MCF 10A (cell line): ENCODE measurements at regions not wholly inside any gene's neighbourhood (a gene's known extent, or its start where the extent isn't known, plus 50 kb on each side); places are given as distances from the start of the nearest gene placed in this dataset.

Experiments used
- BruUV-seq: library from RNA; stranded (reverse); fragments of 400-500 nt; replicated peaks from 2 replicates; lab custom pipeline; 2021; lab: Mats Ljungman, UMichigan
- CTCF ChIA-PET: fragments of 300-600 bp; sonication (Branson Sonifier 250); formaldehyde crosslinking; extraction: SDS; loops from one replicate; lab custom pipeline; 2021; ENCODE audit warnings: antibody characterized with exemption, inconsistent platforms; lab: Yijun Ruan, JAX
- POLR2A ChIA-PET: fragments of 300-600, 350-650 bp; sonication (Branson Sonifier 250); formaldehyde crosslinking; extraction: SDS; loops from one replicate; lab custom pipeline; 2020; ENCODE audit warnings: antibody characterized with exemption, inconsistent platforms; lab: Yijun Ruan, JAX
- DNase-seq: peaks from one replicate; pipeline ENCODE4 v3.0.0-alpha.2; 2018; ENCODE audit not compliant: unreplicated experiment
- H3K27ac Mint-ChIP-seq: one replicate; pipeline ENCODE4 v1.8.0; 2022; ENCODE audit warnings: mild to moderate bottlenecking, low read depth, mixed read lengths; ENCODE audit not compliant: unreplicated experiment
- H3K27me3 Mint-ChIP-seq: one replicate; pipeline ENCODE4 v1.8.0; 2022; ENCODE audit warnings: mixed read lengths; ENCODE audit not compliant: insufficient read depth, unreplicated experiment
- H3K36me3 Mint-ChIP-seq: one replicate; pipeline ENCODE4 v1.8.0; 2022; ENCODE audit warnings: mild to moderate bottlenecking, moderate library complexity, mixed read lengths; ENCODE audit not compliant: insufficient read depth, unreplicated experiment
- H3K4me1 Mint-ChIP-seq: one replicate; pipeline ENCODE4 v1.8.0; 2022; ENCODE audit warnings: mixed read lengths; ENCODE audit not compliant: insufficient read depth, unreplicated experiment
- H3K4me3 Mint-ChIP-seq: one replicate; pipeline ENCODE4 v1.8.0; 2022; ENCODE audit warnings: mild to moderate bottlenecking, moderate library complexity, mixed read lengths; ENCODE audit not compliant: unreplicated experiment
- H3K9me3 Mint-ChIP-seq: one replicate; pipeline ENCODE4 v1.8.0; 2022; ENCODE audit warnings: mixed read lengths; ENCODE audit not compliant: unreplicated experiment
- intact Hi-C: fragments of 100-400 bp; cut with micrococcal nuclease; formaldehyde crosslinking; loops from 2 replicates; pipeline ENCODE4 v1.14.1; 2022
- TF ChIP-seq, protein P1 (sequence below): fragments of 200-600 bp; IDR thresholded peaks from one replicate; pipeline ENCODE4 v1.8.0; 2022; ENCODE audit warnings: antibody characterized with exemption, mild to moderate bottlenecking; ENCODE audit not compliant: unreplicated experiment

DNA sequence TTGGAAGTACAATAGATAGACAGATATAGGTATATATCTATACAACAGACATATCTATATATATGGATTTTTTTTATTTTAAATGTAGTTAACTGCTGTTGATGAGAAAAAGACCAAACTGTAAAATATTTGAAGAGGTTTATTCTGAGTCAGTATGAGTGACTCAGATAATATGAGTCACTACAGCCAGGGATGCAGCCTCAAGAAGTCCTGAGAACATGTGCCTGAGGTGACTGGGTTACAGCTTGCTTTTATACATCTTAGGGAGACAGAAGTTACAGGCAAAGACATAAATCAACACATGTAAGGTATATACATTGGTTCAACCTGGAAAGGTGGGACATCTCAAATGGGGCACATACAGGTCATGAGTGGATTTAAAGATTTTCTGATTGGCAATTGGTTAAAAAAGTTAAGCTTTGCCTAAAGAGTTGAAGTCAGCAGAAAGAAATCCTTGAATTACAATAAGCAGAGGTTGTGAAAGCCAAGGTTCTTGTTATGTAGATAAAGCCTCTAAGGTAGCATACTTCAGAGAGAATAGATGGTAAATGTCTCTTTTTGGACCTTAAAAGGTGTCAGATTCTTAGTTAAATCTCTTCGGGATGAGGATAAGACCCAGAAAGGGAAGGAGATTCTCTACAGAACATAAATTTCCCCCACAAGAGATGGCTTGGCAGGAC lies 149.9 kb downstream of the RBM43 start:
- POLR2A ChIA-PET: no interaction called here
- Mint-ChIP-seq H3K27me3 (no peaks in the 10 kb centered on the region), H3K27ac (no peak overlapping the region), H3K36me3 (peaks cover 6% of the 10 kb centered on the region), H3K4me3 (no peak overlapping the region), H3K9me3 (peaks cover 33% of the 10 kb centered on the region), H3K4me1 (peaks cover 6% of the 10 kb centered on the region)
- peak; percentile 62 for DNase-seq
- intact Hi-C loops: no loop called here
- TF ChIP-seq, protein P1, sequence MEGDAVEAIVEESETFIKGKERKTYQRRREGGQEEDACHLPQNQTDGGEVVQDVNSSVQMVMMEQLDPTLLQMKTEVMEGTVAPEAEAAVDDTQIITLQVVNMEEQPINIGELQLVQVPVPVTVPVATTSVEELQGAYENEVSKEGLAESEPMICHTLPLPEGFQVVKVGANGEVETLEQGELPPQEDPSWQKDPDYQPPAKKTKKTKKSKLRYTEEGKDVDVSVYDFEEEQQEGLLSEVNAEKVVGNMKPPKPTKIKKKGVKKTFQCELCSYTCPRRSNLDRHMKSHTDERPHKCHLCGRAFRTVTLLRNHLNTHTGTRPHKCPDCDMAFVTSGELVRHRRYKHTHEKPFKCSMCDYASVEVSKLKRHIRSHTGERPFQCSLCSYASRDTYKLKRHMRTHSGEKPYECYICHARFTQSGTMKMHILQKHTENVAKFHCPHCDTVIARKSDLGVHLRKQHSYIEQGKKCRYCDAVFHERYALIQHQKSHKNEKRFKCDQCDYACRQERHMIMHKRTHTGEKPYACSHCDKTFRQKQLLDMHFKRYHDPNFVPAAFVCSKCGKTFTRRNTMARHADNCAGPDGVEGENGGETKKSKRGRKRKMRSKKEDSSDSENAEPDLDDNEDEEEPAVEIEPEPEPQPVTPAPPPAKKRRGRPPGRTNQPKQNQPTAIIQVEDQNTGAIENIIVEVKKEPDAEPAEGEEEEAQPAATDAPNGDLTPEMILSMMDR: no peak
- BruUV-seq: no TSS peak
- CTCF ChIA-PET: no interaction called here

DNA sequence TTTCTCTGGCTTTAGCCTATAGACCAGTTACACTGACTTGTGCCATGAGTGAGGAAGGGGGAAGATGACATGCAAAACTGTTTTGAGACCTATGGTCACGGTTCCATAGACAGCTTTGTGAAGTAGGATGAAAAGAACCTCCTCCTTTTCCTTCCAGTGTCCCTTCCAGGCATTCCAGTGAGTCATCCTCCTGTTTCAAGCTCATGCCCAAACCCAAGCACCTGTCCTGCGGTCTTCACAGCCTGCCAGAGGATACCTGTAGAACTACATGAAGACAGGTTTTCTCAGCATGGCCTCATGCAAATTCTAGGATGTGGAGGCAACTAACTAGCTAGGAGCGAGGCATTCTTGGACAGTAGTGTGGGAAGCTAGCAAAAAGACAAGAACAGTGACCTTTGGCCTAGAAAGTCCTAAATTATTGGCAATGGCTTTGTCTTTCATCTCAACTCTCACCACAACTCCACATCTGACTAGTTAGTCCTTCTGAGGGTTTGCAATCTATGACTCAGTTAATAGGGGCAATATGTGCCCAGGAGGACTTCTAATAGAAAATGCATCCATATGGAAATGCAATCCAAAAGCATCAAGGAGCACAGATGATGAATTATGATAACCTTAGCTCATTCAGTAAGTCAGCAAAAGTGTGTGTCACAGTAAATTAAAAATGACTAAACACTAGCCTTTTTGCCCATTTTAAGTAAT lies 154.7 kb downstream of the RBM43 start:
- no peak overlapping the region for H3K27ac Mint-ChIP-seq
- TF ChIP-seq, protein P1: no peak
- H3K4me1 Mint-ChIP-seq: peaks cover 6% of the 10 kb centered on the region
- H3K4me3 Mint-ChIP-seq: no peak overlapping the region
- H3K36me3 Mint-ChIP-seq: peaks cover 6% of the 10 kb centered on the region
- peak; percentile 23 for DNase-seq
- ChIA-PET POLR2A (no interaction called here), CTCF (interaction anchor here (0.7 to 1.6 kb wide), 4 partner anchors 9 to 1503 kb away, joined by 3 to 5 read pairs (median 3); no protein-coding TSS in a partner anchor)
- intact Hi-C loops: no loop called here
- H3K9me3 Mint-ChIP-seq: peaks cover 26% of the 10 kb centered on the region
- no TSS peak for BruUV-seq
- H3K27me3 Mint-ChIP-seq: no peaks in the 10 kb centered on the region

DNA sequence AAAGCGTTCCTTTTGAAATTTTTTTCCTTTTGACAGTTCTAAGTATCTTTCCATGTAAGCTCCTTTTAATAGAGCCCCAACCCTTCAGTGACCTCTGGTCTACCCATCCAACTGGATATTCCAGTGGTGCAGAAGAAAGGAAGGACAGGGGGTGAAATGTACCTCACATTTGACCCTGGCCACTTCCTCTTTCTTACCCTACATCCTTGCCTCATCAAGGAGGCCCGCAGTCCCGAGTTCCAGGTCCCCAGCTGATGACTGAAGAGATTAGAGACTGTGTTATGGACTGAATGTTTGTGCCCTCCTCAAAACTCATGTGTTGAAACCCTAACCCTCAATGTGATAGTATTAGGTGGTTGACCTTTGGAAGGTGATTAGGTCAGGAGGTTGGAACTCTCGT lies 158.1 kb downstream of the RBM43 start:
- POLR2A ChIA-PET: interaction anchor here (1.0 kb wide), 1 partner anchor 127 kb away, joined by 4 read pairs; no protein-coding TSS in a partner anchor
- intact Hi-C loops: no loop called here
- no peaks in the 10 kb centered on the region for H3K36me3 Mint-ChIP-seq
- TF ChIP-seq, protein P1: no peak
- no peak for DNase-seq
- no peaks in the 10 kb centered on the region for H3K4me1 Mint-ChIP-seq
- no TSS peak for BruUV-seq
- peaks cover 11% of the 10 kb centered on the region for H3K9me3 Mint-ChIP-seq
- peaks cover 10% of the 10 kb centered on the region for H3K27me3 Mint-ChIP-seq
- H3K27ac Mint-ChIP-seq: no peak overlapping the region
- CTCF ChIA-PET: interaction anchor here (1.0 kb wide), 1 partner anchor 44 kb away, joined by 3 read pairs; no protein-coding TSS in a partner anchor
- H3K4me3 Mint-ChIP-seq: no peak overlapping the region

DNA sequence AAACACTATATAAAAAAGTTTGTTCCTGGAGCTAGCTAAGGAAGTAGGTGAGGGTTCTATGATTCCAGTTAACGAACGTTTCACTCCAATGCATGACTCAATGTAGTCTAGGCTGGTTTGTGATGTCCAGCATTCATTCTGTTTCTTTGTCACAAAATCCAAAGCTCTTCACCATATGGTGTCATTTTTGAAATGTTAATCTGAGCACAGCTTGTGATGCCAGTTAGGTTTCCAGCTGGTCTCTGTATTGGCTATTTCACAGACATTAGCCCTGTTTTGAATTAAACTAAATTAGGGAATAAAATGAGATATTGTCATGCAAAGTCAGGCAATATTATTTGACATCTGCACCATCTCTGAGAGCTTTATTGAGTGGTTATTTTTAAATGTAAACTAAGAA lies 159.4 kb downstream of the RBM43 start:
- ChIA-PET POLR2A (no interaction called here), CTCF (no interaction called here)
- Mint-ChIP-seq H3K9me3 (peaks cover 3% of the 10 kb centered on the region), H3K4me1 (no peaks in the 10 kb centered on the region), H3K4me3 (no peak overlapping the region), H3K36me3 (no peaks in the 10 kb centered on the region), H3K27ac (no peak overlapping the region), H3K27me3 (peaks cover 12% of the 10 kb centered on the region)
- TF ChIP-seq, protein P1: no peak
- no peak for DNase-seq
- no TSS peak for BruUV-seq
- intact Hi-C loops: no loop called here
